Activated CD4-positive, CD25-positive, alpha-beta regulatory T cell treated with anti-CD3 and anti-CD28 coated beads, Interleukin-2, amount 50 U/mL, for 24 hours (primary cell): ENCODE measurements at regions not wholly inside any gene's neighbourhood (a gene's known extent, or its start where the extent isn't known, plus 50 kb on each side); places are given as distances from the start of the nearest gene placed in this dataset.
"Not testable (repeated sequence)": the region's sequence is repeated elsewhere in the genome, so short reads cannot be mapped to it uniquely, and the experiment has no call there.

Experiments used
- ATAC-seq, 2 donors: fragments of 150-1000 bp; cut with Tn5 transposase; one replicate each; pipeline ENCODE4 v1.10.0; 2021; ENCODE audit warnings: mild to moderate bottlenecking in 1 of 2, moderate library complexity in 1 of 2

DNA sequence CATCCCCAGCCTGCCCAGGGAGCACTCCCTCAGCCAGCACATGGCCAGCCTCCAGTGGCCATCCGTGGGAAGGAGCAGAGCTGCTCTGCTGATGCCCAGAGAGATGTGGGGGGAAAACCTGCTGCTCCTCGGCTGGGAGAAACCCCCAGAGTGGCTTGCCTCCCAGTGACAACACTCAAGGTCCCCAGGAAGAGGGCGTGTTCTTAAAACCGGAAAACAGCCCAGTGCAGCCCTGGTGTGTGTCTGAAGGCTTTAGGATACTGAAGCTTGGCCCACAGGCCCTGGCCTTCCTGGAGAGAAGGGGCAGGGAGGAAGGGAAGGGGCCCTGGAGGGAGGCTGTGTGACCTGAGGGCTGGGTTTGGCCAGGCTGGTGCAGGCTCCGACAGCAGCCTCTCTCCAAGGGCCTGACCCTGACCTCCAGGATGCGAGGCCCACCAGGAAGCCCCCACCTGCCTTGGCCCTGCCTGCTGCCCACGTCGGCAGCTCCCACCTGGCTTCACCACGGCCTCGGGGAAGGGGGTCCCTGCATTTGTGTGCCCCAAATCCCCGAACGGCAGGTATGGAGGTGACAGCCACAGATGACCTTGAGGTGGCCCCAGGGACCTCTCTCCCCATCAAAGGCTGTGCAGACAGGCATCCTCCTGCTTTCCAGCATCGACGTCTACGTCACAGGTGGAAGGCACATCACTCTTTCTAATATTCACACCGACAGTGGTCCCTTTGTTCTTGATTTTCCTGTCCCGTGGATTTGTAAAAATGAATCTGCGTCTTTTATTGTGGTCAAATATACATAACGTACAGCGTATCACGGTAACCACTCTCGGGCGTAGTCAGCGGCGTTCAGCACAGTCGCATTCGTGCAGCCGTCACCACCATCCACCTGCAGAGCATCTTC is 190.0 kb upstream of the C14orf180 start:
- peak in 1 of 2 donors; percentile 12 for ATAC-seq

DNA sequence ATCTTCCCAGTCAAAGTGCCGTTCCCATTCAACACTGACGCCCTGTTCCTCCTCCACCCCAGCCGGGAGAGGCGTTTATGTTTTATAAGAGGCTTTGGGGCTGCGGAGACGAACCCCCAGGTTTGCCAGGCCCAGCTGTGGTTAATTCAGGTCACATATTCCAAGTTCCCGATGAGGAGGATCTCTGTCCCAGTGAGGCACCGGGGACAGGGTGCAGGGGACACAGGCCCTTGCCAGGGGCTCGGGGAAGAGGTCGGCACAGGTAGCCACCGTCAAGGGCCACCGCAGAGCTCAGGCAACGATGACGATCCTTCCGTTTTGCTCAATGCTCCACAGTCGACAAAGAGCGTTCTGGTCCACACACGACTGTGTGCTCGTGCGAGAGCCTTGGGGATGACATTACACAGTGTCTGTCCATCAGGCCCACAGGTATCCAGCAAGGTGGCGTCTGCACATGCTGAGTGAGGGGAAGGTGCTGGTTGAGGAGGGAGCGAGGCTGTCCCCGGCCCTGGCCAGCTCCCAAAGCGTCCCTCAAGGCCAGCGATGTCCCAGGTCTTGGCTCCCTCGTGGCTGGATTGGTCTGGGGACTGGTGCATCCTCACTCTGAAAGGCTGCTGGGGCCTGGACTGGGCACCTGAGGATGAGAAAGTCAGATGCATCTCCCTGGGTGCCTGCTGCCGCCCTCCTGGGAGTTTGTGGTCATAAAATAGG is 189.2 kb upstream of the C14orf180 start:
- ATAC-seq, result no peak

DNA sequence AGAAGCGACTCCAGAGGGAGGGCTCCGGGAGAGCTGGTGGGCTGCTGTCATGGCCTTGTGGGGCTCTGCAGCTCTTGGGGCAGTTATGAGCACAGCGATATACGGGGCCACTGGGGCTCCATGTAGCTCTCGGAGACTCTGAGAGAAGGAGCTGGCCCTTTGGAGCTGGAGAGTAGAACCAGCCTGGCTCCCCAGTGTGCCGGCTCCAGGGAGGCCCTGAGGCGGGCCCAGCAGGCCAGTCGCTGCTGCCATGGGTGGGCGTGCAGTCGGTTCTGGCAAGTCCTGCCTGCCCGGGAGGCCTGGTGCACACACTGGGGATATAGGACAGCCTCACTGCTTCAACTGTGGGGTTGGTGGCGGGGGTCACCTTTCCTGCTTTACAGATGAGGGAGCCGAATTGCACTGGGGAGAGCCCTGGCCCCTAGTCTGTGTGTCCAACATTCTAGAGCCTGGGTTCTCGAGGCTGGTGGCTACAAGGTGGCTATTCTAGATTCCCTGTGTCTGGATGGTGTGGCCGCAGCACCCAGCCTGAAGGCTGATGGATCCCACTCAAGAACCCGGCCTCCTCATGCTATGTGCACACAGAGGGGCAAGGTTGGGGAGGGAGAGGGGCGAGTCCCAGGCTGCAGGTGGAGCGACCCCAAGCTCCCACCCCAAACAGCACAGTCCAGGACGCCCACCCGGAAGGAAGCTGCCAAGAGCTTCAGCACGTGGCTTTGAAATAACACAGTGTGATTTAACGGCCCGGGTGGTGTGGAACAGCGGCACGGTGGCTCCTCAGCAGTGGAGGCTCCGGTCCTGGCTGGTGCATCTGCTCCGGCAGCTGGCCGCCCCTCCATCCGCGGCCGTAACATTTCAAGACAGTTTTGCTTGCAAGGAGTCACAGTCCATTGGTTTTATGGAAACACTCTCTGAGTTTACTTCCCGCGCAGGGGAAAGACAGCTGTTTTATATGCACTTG is 188.3 kb upstream of the C14orf180 start:
- ATAC-seq, result no peak

DNA sequence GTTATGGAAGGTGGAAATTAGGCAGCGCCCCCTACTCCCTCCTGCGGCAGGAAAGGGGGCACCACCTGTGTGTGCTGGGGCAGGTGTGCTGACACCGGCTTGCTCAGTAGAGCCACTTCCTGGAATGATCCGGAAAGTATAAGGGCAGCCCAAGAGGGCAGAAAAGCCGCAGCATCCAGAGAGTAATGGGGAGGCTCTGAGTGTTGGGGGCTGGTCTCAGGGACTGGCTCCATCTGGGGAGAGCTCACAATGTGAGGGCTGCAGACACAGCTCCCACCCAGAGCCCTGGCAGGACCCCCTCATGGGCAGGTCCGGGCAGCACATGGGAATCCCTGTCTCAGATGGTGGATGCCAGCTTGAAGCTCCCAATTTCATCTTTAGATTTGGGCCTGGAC is 187.6 kb upstream of the C14orf180 start:
- ATAC-seq, result peak; percentile 24 to 30

DNA sequence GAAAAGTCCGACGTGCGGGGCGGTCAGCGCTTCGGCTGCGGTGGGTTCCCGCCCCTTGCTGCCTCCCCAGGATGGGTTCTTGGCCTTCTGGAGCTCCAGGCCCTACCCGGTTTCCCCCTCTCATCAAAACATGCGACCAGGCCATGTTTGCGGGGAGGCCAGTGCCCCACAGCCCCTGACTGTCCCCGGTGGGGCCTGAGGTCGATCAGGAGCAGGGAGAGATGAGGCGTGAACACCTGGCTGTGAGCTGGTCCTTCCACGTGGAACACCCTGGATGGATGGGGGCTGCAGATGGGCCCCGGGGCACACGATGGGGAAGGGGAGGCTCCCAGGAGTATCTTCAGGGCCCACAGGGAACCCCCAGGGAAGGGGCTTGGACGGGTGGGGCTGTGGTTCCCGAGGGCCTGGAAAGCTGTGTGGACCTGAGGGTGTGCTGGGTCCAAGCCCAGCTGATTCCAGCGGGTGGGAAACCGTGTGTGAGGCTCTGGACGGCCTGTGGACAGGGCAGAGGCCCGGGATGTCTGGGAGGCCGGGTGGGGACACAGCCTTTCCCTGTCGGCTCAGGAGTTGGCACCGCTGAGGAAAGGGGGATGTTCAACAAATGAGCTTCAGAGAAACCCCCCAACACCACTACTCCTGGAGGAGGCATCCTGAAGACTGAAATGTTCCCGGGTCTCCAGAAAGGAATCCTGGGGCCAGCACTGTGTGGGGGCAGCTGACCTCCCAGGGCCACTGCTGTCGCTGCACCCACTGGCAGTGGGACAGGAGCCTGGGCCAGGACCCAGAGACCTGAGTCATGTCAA is 187.0 kb upstream of the C14orf180 start:
- no peak for ATAC-seq

DNA sequence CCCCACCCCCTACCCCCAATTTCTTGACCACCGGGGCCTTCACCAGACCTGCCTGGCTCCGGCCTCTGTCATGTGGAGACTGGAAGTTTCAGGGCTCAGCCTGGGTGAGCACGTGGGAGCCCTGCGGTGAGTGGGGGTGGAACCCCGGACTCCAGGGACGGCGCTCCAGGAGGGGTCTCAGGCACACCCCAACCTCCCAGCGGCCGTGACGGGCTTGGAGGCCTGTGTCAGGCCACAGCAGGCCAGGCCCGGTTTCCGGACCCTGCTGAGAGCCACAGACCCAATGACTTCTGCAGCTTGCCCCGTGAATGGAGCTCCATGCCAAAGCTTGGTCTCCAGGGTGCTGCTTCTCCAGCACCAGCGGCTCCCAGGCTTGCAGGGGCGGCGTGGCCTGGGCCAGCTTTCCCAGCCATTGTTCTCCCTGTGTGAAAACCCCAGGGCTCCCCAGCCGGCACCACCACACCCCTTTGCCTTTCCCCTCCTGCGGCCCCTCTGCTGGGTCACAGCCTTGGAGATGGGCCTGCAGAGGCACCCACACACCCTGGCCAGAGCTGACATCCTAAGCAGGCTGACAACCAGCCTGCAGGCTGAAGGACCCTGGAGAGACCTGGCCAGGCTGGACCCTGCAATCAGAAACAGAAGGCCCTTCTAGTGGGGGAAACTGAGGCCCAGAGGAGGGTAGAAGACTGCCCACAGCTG is 186.2 kb upstream of the C14orf180 start:
- ATAC-seq, result no peak

DNA sequence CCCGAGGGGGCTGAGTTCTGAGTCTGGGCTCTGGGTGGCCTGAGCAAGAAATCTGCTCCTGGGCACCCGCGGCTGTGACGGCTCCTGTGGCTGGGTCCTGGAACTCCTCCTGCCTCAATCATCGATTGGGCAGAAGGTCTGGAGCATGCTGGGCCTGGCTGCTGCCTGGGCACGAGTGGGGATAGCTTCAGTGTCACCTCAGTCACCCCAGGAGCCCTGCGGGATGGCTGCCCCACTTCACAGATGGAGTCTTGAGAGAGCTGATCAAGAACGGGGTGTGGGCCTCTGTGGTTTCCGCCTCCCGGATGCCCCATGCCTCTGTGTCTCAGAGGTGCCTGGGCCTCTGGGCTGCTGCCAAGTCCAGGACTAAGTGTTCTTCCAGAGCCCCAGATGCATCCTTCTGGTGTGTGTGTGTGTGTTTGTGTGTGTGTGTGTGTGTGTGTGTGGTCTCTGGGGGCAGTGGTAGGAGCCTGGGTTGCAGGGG is 185.6 kb upstream of the C14orf180 start:
- peak; percentile 67 to 75 for ATAC-seq

DNA sequence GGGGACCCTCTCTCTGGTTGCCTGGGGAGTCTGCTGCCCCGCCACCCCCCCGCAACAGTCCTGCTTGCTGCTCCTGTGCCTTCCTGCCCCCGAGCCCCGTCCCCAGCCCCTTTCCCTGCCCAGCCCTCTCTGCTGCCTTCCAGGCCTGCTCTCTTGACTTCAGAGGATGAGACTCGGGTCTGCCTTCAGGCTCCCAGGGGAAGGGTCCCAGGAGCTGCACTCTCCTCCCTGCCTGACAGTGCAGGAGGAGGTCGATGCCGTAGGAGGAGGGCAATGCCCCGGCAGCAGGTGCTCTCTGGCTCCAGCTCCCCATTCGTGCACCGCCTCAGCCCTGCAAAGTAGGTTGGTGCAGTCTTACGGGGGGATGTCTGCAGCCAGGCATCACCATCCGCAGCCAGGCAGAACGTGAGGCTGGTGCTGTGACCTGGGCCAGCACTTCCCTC is 185.1 kb upstream of the C14orf180 start:
- ATAC-seq, result no peak

DNA sequence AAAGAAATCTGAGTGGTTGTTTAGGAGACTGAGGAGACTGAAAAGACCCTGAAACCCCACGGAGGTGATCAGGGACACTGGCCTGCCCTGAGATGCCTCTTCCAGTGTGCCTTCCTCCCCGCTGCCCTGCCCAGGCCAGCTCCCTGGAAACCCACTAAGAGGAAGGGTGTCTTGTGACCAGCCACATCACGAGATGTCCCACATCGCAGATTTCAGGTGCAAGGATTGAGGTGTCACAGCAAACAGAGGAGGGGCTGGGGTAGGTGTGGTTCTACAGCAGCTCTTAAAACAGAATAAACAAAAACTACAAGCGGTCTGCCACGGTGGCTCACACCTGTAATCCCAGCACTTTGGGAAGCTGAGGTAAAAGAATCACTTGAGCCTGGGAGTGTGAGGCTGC is 184.3 kb upstream of the C14orf180 start:
- ATAC-seq, result no peak

DNA sequence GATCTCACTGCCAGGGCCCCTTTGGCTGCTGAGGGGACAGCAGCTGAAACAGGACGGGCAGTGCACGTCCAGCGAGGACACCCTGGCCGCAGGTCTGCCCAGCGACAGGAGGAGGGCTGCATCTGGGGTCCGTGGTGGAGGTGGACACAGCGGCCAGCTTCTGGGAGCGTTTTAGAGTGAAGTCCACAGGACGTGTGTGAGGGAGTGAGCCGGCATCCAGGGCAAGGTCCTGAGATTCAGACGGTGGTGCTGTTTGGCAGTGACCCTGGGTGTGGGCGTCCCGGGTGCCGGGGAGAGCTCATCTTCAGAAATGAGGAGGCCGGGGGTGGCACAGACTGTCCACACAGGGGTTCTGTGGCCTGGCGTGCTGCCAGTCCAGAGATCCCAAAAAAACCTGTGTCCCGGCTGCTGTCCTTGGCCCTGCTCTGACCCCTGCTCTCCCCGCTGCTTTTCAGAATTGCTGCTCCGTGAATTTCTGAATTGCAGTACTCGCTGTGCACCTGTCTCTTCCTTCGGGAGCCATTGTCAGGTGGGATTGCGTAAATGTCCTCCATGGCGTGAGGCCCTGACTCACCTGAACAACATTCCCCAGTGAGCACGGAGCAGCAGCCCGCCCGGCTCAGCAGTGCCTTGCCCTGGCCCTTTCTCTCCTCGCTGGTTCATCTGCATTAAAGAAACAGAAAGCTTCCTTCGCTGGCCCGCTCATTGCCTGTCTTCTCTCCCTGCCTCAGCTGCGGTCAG is 183.5 kb upstream of the C14orf180 start:
- ATAC-seq, result no peak

DNA sequence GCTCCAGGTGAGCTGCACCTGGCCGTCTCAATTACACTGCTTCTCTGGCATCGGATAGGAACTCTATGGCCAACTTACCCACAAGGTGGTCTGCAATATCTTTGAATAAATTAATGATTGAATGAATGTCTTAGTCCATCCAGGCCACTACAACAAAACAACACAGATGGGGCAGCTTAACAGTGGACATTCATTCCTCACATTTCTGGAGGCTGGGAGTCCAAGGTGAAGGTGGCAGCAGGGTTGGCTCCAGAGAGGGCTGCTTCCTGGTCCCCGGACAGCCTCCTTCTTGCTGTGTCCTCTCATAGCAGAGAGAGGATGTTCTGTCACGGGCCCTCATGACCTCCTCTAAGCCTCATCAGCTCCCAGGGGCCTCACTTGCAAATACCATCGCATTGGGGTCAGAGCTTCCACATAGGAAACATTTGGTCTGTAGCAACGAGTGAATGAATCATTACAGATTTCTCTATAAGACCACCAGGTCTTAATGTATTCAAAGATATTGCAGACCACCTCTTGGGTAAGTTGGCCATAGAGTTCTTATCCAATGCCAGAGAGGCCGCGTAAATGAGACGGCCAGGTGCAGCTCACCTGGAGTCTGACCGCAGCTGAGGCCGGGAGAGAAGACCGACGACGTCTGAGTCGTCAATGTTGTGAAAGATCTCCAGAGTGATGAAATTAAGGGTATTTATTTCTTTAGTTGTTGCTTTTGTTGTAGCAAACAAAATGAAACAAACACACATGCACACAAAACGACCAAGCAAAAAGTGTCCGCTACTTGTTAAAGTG is 182.7 kb upstream of the C14orf180 start:
- ATAC-seq, result no peak

DNA sequence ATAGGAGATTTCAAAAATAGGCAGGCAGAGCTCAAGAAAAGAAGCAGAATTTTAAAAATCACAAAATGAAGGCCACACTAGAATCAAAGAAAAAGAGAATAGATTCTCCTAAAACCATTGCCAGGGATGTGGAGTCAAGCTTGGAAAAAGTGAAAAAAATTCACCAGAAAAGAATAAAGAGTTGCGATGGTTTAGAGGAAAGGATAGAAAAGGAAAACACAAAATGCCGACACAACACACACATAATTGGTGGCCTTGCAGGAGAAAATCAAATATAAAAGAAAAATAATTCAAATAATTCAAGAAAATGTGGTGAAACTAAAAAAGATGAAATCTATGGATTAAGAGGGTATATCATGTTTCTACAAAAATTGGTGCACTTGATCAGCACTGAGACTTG is 181.6 kb upstream of the C14orf180 start:
- ATAC-seq, result no peak

DNA sequence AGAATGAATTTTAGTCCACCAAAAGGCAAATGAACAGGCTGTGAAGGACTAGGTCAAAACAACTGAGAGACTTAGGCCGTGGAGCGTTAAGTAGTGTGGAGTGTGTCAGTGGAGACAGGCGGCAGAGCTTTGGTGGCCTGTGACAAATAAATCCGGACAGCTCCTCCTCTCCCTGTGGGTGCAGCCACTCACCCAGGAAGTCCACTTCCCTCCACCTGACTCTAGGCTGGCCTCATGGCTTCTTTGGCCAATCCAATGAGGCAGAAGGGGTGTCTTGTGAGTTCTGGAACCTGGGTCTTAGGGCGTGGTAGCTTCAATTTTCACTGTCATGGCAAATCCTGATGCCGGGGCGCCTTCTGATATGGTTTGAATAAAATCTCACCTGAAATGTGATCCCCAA is 180.9 kb upstream of the C14orf180 start:
- ATAC-seq, result no peak

DNA sequence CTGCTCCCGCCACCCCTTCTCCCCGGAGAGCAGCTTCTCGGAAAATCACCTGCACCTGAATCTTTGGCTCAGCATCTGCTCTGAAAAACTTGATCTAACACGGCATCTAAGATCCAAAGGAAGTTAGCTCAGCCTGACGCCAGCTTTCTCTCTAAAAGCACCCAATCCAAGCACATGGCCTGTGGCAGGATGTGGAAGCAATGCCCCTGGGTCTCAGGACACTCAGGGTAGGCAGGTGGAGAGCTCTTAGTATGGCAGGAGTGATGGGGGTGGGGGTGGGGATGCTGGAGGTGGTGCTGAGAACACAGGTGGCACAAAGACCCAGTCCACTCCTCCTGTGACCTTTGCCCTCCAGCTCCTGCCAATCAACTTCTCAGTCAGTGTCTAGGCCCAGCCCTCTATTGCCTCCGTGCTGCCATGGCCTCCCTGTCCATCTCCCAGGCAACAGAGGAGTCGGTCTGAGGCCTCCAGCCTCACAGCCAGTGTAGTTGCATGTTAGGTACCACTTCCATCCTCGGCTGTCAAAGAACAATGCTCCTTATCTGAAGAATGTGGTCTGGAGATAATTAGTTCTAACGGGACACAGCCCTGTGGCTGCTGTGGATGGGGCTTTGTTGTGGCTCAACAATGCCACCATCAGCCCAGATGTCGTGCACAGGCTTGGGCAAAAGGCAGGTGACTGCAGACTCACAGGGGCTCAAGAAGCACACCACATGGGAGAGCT is 180.0 kb upstream of the C14orf180 start:
- ATAC-seq, result peak in 1 of 2 donors; percentile 17

DNA sequence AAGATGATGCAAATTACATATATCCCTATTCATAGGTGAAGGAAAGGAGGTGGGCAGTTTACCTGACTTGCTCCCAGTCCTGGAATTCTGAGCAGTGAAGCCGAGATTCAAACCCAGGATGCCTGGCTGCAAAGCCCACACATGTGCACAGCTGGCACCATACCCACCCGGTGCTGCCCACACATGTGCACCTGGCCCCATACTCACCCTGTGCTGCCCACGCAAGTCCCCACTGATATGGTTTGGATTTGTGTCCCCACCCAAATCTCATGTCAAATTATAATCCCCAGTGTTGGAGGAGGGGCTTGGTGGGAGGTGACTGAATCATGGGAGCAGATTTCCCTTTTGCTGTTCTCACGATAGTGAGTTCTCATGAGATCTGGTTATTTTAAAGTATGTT is 179.2 kb upstream of the C14orf180 start:
- no peak for ATAC-seq

DNA sequence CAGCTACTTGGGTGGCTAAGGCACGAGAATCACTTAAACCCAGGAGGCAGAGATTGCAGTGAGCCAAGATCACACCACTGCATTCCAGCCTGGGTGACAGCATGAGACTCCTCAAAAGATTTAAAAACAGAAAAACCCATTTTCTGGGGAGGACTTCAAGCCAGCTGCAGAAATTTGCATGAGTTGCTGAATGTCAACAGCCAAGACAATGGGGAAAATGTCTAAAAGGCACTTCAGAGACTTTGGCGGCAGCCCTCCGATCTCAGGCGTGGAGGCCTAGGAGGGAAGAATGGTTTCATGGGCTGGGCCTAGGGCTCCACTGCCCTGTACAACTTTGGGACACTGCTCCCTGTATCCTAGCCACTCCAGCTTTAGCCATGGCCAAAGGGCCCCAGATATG is 177.8 kb upstream of the C14orf180 start:
- ATAC-seq, result no peak

DNA sequence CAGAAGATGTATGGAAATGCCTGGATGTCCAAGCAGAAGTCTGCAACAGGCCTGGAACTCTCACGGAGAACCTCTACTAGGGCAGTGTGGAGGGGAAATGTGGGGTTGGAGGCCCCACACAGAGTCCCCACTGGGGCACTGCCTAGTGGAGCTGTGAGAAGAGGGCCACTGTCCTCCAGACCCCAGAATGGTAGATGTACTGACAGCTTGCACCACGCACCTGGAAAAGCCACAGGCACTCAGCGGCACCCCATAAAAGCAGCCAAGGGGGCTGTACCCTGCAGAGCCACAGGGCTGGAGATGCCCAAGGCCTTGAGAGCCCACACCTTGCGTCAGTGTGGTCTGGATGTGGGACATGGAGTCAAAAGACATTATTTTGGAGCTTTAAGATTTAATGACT is 177.3 kb upstream of the C14orf180 start:
- not testable (repeated sequence) for ATAC-seq

DNA sequence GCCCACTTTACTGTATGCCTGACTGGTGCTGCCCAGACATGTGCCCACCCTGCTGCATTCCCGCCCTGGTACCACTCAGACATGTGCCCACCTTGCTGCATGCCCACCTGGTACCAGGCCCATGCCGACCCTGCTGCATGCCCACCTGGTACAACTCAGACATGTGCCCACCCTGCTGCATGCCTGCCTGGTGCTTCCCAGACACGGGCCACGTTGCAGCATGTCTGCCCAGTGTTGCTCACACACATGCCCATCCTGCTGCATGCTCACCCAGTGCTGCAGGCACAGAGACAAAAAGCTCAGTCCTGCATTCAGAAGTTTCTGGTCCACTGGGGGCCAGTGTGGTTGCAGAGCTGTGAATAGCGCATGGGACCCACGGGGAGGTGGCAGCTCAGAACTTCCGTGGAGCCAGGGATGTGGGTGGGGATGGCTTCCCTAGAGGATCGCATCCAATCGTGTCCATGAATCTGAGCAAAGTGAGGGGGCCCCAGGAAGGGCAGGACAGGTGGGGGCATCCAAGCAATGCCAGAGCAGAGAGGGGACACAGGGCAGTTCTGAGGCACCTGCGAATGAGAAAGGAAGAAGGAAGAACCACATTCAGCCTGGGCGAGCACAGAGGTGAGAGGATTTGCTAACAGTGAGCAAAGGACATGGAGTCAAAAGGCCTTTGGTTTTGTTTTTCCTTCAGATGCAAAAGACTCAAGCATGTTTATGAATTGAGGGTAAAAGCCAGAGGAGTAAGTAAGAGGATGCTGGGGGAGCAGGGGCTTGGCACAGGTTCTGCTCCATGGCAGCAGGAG is 175.9 kb upstream of the C14orf180 start:
- no peak for ATAC-seq
